ENCODE measurements at regions not wholly inside any gene's neighbourhood (a gene's known extent, or its start where the extent isn't known, plus 50 kb on each side); places are given as distances from the start of the nearest gene placed in this dataset.

DNA sequence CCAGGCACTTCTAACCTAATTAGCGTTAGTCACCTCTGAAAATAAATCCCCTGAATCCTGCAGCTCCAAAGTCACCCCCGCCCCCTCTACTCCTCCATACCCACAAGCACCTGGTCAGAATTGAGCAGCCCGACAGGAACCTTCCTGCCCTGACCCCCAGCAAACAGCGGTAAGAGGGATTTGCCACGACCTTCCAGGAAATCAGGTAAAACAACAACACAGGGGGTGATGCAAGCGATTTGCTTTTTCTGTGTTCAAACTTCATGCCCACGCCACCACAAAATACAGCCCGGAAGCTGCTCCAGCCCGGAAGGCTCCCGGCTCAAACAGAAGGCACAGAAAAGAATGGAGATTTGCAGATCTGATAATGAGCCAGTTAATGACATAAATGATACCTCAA, 367.1 kb downstream of the GPD2 start:
- no peak overlapping the region for H3K4me3 ChIP-seq
- no peaks in the 10 kb centered on the region for H3K9me3 ChIP-seq
- H3K4me1 ChIP-seq: no peaks in the 10 kb centered on the region
- no peak for ATAC-seq
- no peaks in the 10 kb centered on the region for H3K27me3 ChIP-seq
- no peak for DNase-seq
- no peak overlapping the region for H3K27ac ChIP-seq
- H3K36me3 ChIP-seq: no peaks in the 10 kb centered on the region
- intact Hi-C loops (cut with DNase I): no loop called here
- TF ChIP-seq, protein P1, sequence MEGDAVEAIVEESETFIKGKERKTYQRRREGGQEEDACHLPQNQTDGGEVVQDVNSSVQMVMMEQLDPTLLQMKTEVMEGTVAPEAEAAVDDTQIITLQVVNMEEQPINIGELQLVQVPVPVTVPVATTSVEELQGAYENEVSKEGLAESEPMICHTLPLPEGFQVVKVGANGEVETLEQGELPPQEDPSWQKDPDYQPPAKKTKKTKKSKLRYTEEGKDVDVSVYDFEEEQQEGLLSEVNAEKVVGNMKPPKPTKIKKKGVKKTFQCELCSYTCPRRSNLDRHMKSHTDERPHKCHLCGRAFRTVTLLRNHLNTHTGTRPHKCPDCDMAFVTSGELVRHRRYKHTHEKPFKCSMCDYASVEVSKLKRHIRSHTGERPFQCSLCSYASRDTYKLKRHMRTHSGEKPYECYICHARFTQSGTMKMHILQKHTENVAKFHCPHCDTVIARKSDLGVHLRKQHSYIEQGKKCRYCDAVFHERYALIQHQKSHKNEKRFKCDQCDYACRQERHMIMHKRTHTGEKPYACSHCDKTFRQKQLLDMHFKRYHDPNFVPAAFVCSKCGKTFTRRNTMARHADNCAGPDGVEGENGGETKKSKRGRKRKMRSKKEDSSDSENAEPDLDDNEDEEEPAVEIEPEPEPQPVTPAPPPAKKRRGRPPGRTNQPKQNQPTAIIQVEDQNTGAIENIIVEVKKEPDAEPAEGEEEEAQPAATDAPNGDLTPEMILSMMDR (IDR thresholded peaks at IDR 0.05): no peak

DNA sequence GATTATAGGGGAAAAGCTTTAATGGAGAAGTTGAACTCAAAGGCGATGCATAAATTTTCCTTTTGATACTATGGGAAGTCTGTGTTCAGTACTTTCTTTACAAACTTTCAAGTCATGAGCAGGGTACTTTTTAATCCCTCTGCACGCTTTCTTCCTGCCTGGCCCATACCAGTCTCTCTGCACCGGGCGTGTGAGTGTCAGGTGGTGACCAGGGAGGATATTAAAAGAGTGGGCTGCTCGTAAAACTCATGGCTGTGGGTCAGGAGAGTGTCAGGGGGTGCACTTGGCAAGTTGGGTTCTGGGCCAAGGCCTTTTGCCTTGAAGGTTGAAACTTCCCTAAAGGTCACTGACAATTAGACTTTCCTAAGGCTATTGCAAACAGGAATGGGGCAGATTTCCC, 367.8 kb downstream of the GPD2 start:
- intact Hi-C loops (cut with DNase I): no loop called here
- H3K27ac ChIP-seq: no peak overlapping the region
- no peaks in the 10 kb centered on the region for H3K27me3 ChIP-seq
- no peak overlapping the region for H3K4me3 ChIP-seq
- no peak for DNase-seq
- H3K9me3 ChIP-seq: no peaks in the 10 kb centered on the region
- no peak for ATAC-seq
- TF ChIP-seq, protein P1 (IDR thresholded peaks at IDR 0.05): no peak
- no peaks in the 10 kb centered on the region for H3K36me3 ChIP-seq
- H3K4me1 ChIP-seq: no peaks in the 10 kb centered on the region

- ATAC-seq: no peak
Measured at GRCh38 chr2:156810094-156810493, 373.9 kb downstream of the GPD2 start.

DNA sequence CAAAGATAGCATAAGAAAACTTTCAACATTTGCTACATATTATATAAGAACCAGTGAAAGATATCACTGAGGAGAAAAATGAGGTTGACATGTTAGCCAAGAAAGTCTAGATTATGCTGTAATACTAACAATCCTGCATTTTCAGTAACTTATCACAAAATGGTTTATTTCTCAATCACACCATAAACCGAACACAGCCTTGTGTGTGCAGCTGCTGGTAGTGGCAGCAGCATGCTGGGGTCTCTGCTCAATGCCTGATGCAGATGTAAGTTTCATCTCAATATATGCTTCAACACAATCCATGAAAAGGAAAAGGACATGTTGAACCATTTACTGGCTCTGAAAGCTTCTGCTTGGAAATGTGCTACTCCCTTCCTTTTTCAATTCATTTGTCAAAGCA, 376.3 kb downstream of the GPD2 start:
- Histone ChIP-seq H3K4me3 (no peak overlapping the region), H3K27ac (no peak overlapping the region), H3K27me3 (no peaks in the 10 kb centered on the region), H3K9me3 (no peaks in the 10 kb centered on the region), H3K36me3 (no peaks in the 10 kb centered on the region), H3K4me1 (no peaks in the 10 kb centered on the region)
- intact Hi-C loops (cut with DNase I): no loop called here
- no peak for DNase-seq
- TF ChIP-seq, protein P1 (IDR thresholded peaks at IDR 0.05): no peak
- no peak for ATAC-seq

More at GRCh38 chr2:156810094-156810493, 373.9 kb downstream of the GPD2 start:
- intact Hi-C loops (cut with DNase I): no loop called here
- Histone ChIP-seq H3K27ac (no peak overlapping the region), H3K4me3 (no peak overlapping the region), H3K36me3 (no peaks in the 10 kb centered on the region), H3K4me1 (no peaks in the 10 kb centered on the region), H3K27me3 (no peaks in the 10 kb centered on the region), H3K9me3 (no peaks in the 10 kb centered on the region)
- no peak for DNase-seq
- TF ChIP-seq, protein P1 (IDR thresholded peaks at IDR 0.05): no peak

GRCh38 chr2:156817430-156817829, 381.3 kb downstream of the GPD2 start:
- Histone ChIP-seq H3K36me3 (no peaks in the 10 kb centered on the region), H3K27me3 (no peaks in the 10 kb centered on the region), H3K27ac (no peak overlapping the region), H3K9me3 (no peaks in the 10 kb centered on the region), H3K4me1 (no peaks in the 10 kb centered on the region), H3K4me3 (no peak overlapping the region)
- DNase-seq: no peak
- TF ChIP-seq, protein P1 (IDR thresholded peaks at IDR 0.05): no peak
- no peak for ATAC-seq
- intact Hi-C loops (cut with DNase I): no loop called here

DNA sequence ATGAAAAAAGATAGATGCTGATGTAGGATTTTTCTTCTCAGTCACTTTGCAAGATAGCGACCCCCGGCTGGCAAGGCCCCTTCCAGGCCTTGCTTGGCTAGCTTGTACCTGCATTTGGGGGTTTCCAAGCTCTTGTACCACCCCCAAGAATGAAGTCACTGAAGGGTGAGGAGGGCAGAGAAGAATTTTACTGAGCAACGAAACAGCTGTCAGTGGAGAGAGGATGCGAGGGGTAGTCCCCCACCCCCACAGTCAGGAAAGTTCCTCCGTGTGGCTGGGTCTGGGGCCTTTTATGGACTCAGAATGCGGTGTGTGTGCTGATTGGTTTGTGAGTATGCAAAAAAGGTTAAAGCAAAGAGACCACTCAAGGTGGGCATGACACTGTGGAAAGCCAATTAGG, 382.0 kb downstream of the GPD2 start:
- Histone ChIP-seq H3K36me3 (no peaks in the 10 kb centered on the region), H3K4me1 (no peaks in the 10 kb centered on the region), H3K4me3 (no peak overlapping the region), H3K9me3 (no peaks in the 10 kb centered on the region), H3K27me3 (no peaks in the 10 kb centered on the region), H3K27ac (no peak overlapping the region)
- intact Hi-C loops (cut with DNase I): no loop called here
- ATAC-seq (no peak), DNase-seq (no peak)
- TF ChIP-seq, protein P1 (IDR thresholded peaks at IDR 0.05): no peak
